Tibial artery (tissue), 4 donors: ENCODE measurements at regions not wholly inside any gene's neighbourhood (a gene's known extent, or its start where the extent isn't known, plus 50 kb on each side); places are given as distances from the start of the nearest gene placed in this dataset.

Experiments used
- DNase-seq, 2 donors: peaks; one replicate each; pipeline ENCODE4 v3.0.0-alpha.2; 2019
- H3K27ac ChIP-seq, 2 donors: fragments of 200-600 bp; sonication (generic) in 1 of 2; 1 replicate in 1 of 2; 2 replicates in 1 of 2; pipeline ENCODE4 v1.5.1; 2018 to 2019; ENCODE audit warnings: mild to moderate bottlenecking in 1 of 2
- H3K27me3 ChIP-seq, 2 donors: fragments of 200-600 bp; sonication (generic) in 1 of 2; one replicate each; pipeline versions ENCODE4 v1.5.1 to v1.6.0; 2016 to 2019
- H3K36me3 ChIP-seq, 3 donors: fragments of 200-600 bp; sonication (generic) in 2 of 3; one replicate each; pipeline ENCODE4 v1.5.1; 2016 to 2019; ENCODE audit warnings: mild to moderate bottlenecking in 2 of 3
- H3K4me1 ChIP-seq, 4 donors: fragments of 200-600 bp; sonication (generic) in 2 of 4; 1 replicate in 3 of 4; 2 replicates in 1 of 4; pipeline ENCODE4 v1.5.1; 2016 to 2019
- H3K4me3 ChIP-seq, 2 donors: fragments of 200-600 bp; sonication (generic) in 1 of 2; 1 replicate in 1 of 2; 2 replicates in 1 of 2; pipeline ENCODE4 v1.5.1; 2018 to 2019; ENCODE audit warnings: mild to moderate bottlenecking in 2 of 2
- H3K9me3 ChIP-seq, 3 donors: fragments of 200-600 bp; sonication (generic) in 1 of 3; one replicate each; pipeline ENCODE4 v1.5.1; 2016 to 2019
- intact Hi-C: fragments of 100-400 bp; cut with DNase I; formaldehyde crosslinking; loops from one replicate; pipeline ENCODE4 v1.15.0; 2023; ENCODE audit warnings: low total_unique reads
- TF ChIP-seq, protein P1 (sequence below), 2 experiments: fragments of 200-600 bp in 1 of 2; fragments of 450-650 bp in 1 of 2; IDR thresholded peaks; one replicate each; pipeline ENCODE4 v1.5.1; 2017 to 2019; ENCODE audit warnings: antibody characterized with exemption in 2 of 2, mild to moderate bottlenecking in 1 of 2, moderate library complexity in 1 of 2

DNA sequence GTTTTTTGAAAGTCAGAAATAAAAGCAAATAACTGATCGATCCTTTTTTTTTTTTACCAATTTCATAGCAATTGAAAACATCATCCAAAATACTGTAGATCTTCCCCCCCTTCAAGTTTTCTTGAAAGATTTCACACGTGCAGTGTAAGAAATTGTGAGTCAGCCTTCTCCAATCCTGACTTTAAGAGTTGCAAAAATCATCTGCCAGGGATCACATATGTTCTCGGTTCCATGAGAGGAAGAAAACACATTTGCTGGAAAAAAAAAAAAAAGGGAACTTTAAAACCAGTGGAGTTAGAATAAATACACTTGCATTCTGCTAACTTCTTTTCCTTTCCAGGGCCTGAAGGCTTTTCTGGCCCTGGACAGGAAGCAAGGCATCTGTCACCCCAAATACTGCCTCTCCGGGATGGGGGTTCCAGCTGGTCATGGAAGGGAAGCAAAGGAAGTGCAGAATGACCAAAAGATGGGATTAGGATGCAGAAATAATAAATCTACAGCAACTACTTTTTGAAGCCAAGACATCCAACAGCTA is 198.4 kb upstream of the KIAA1217 start:
- peaks cover 0 to 4% (median 0%) of the 10 kb centered on the region in 4 donors for H3K4me1 ChIP-seq
- no peaks in the 10 kb centered on the region for H3K9me3 ChIP-seq
- no peak overlapping the region for H3K4me3 ChIP-seq
- no peak for DNase-seq
- intact Hi-C loops, result no loop called here
- H3K27ac ChIP-seq, result no peak overlapping the region
- TF ChIP-seq, protein P1, sequence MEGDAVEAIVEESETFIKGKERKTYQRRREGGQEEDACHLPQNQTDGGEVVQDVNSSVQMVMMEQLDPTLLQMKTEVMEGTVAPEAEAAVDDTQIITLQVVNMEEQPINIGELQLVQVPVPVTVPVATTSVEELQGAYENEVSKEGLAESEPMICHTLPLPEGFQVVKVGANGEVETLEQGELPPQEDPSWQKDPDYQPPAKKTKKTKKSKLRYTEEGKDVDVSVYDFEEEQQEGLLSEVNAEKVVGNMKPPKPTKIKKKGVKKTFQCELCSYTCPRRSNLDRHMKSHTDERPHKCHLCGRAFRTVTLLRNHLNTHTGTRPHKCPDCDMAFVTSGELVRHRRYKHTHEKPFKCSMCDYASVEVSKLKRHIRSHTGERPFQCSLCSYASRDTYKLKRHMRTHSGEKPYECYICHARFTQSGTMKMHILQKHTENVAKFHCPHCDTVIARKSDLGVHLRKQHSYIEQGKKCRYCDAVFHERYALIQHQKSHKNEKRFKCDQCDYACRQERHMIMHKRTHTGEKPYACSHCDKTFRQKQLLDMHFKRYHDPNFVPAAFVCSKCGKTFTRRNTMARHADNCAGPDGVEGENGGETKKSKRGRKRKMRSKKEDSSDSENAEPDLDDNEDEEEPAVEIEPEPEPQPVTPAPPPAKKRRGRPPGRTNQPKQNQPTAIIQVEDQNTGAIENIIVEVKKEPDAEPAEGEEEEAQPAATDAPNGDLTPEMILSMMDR (IDR thresholded peaks at IDR 0.05), result no peak
- no peaks in the 10 kb centered on the region for H3K36me3 ChIP-seq
- no peaks in the 10 kb centered on the region for H3K27me3 ChIP-seq

DNA sequence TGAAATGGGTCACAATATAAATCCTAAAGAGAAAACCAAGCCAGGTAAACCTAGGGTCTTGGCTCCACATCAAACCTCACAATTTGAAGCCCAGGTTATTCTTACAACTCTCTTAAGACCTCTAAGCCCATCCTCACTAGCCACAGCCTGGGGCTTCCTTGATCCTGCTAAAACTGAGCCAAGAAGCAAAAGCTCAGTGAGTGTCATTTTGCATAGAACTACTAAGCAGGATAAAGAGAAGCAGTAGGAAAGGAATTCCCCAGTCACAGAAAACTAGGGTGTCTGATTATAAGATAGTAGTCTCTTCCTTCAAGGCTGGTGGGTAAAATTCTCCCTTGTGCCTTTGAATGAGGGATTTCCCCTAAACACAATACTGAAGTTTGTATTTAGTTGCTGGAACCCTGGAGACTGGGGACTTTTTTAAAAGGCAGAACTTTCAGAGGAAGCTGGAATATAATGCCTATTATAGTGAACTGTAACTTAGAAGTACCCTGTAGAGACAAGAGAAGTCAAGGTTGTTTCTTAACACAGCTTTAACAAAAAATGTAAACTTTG is 196.6 kb upstream of the KIAA1217 start:
- DNase-seq, result no peak
- no peaks in the 10 kb centered on the region for H3K9me3 ChIP-seq
- intact Hi-C loops, result no loop called here
- H3K4me1 ChIP-seq, result peaks cover 0 to 4% (median 0%) of the 10 kb centered on the region in 4 donors
- no peaks in the 10 kb centered on the region for H3K36me3 ChIP-seq
- no peaks in the 10 kb centered on the region for H3K27me3 ChIP-seq
- TF ChIP-seq, protein P1 (IDR thresholded peaks at IDR 0.05), result no peak
- H3K4me3 ChIP-seq, result no peak overlapping the region
- H3K27ac ChIP-seq, result no peak overlapping the region

DNA sequence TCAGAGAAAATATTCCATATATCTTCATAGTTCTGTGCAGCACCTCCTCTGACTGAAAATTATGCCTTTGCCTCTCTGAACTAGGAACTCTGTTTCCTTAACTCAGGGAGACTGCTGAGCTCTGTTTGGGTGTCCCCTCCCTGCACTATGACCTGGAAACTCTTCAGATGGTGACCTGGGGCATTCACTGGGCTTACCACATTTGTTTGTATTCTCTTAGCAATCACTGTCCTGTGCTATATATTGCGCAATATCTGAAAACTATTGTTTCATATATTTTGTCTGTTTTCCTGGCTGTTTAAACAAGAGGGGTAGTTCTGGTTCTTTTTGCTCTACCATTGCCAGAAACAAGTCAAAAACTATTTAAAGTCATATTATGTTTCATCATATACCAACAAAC is 181.8 kb upstream of the KIAA1217 start:
- H3K4me1 ChIP-seq, result no peaks in the 10 kb centered on the region
- no peaks in the 10 kb centered on the region for H3K36me3 ChIP-seq
- TF ChIP-seq, protein P1 (IDR thresholded peaks at IDR 0.05), result no peak
- no peak for DNase-seq
- H3K27me3 ChIP-seq, result no peaks in the 10 kb centered on the region
- H3K4me3 ChIP-seq, result no peak overlapping the region
- intact Hi-C loops, result no loop called here
- no peaks in the 10 kb centered on the region for H3K9me3 ChIP-seq
- H3K27ac ChIP-seq, result no peak overlapping the region

DNA sequence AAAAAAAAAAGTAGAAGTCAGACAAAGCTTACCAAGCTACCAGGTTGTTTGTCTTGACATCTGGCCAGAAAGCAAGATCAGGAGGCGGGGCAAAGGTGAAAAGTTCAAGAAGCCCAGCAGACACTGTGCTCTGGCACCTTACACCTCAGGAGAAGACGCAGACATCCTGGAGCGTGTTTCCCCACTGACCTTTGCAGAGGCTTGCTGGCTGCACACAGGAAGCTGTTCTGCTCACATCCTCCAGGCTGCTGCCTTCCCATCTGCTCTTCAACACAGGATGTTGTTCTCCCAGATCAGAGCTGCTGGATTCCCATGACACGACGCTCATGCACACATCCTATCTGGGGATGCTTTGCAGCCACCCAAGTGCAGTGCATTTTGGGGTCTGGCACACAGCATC is 174.4 kb upstream of the KIAA1217 start:
- TF ChIP-seq, protein P1 (IDR thresholded peaks at IDR 0.05), result no peak
- no peak for DNase-seq
- Histone ChIP-seq H3K4me3 (no peak overlapping the region), H3K4me1 (no peaks in the 10 kb centered on the region), H3K27me3 (no peaks in the 10 kb centered on the region), H3K36me3 (no peaks in the 10 kb centered on the region), H3K27ac (no peak overlapping the region), H3K9me3 (no peaks in the 10 kb centered on the region)
- intact Hi-C loops, result no loop called here

DNA sequence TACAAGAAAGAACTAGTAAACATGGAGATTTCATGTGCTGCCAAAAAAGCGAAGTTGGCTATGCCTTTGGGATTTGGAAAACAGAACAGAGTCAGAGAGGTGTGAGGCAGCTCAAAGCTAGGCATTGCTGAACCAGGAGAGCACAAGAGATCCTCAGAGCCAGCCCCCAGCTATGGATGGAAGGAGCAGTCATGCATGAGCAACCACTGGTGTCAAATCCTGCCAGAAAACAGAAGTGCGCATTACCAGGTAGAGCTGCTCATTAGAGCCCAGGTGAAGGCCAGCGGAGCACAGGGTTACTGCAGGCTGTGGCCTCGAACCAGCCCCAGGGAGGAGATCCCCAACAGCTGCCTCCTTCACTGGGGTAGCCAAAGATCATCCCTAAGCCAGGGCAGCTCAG is 173.2 kb upstream of the KIAA1217 start:
- Histone ChIP-seq H3K27me3 (no peaks in the 10 kb centered on the region), H3K4me1 (no peaks in the 10 kb centered on the region), H3K9me3 (no peaks in the 10 kb centered on the region), H3K27ac (no peak overlapping the region), H3K4me3 (no peak overlapping the region), H3K36me3 (no peaks in the 10 kb centered on the region)
- DNase-seq, result no peak
- intact Hi-C loops, result no loop called here
- TF ChIP-seq, protein P1 (IDR thresholded peaks at IDR 0.05), result no peak

DNA sequence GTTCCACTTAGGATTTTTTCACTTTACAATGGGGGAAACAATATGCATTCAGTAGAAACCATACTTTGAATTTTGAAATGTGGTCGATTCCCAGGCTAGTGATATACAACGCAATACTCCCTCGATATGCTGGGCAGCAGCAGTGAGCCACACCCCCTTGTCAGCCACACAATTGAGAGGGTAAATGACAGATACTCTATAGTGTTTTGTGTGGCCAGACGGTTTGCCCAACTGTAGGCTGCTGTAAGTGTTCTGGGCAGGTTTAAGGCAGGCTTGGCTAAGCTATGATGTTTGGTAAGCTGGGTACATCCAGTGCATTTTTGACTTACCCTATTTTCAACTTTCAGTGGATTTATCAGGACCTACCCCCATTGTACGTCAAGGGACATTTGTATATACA is 169.6 kb upstream of the KIAA1217 start:
- Histone ChIP-seq H3K4me1 (no peaks in the 10 kb centered on the region), H3K27me3 (no peaks in the 10 kb centered on the region), H3K4me3 (no peak overlapping the region), H3K36me3 (no peaks in the 10 kb centered on the region), H3K27ac (no peak overlapping the region), H3K9me3 (no peaks in the 10 kb centered on the region)
- TF ChIP-seq, protein P1 (IDR thresholded peaks at IDR 0.05), result no peak
- DNase-seq, result no peak
- intact Hi-C loops, result no loop called here
